ENCODE measurements at regions not wholly inside any gene's neighbourhood (a gene's known extent, or its start where the extent isn't known, plus 50 kb on each side); places are given as distances from the start of the nearest gene placed in this dataset.

- no peak for TF ChIP-seq ZMIZ1 (IDR thresholded peaks at IDR 0.05; ENCODE audit: low read depth in 2 of 2, low read length in 2 of 2)
- no peak for TF ChIP-seq MCM3 (IDR thresholded peaks at IDR 0.05)
- no peak for TF ChIP-seq GTF2B (IDR thresholded peaks at IDR 0.05; ENCODE audit: extremely low read depth, insufficient read length)
- TF ChIP-seq ADNP (tag; IDR thresholded peaks at IDR 0.05) = no peak
- TF ChIP-seq ZNF384 (IDR thresholded peaks at IDR 0.05; ENCODE audit: low read depth, low read length) = no peak
- peak; percentile 37; the same call in 1 of the 2 replicates for TF ChIP-seq FOXM1 (IDR thresholded peaks at IDR 0.05; ENCODE audit: low read depth)
- no peak for TF ChIP-seq FOXM1 (CRISPR knock-in tag; IDR thresholded peaks at IDR 0.05; ENCODE audit: low read depth)
- TF ChIP-seq EP300 (IDR thresholded peaks at IDR 0.05; ENCODE audit: low read length) = peak; percentile 42; the same call in 1 of the 2 replicates
- no peak for TF ChIP-seq DMBX1 (CRISPR knock-in tag; IDR thresholded peaks at IDR 0.05; ENCODE audit: borderline replicate concordance)
- TF ChIP-seq ZNF24 (IDR thresholded peaks at IDR 0.05) = no peak
- no peak for TF ChIP-seq KLF10 (CRISPR knock-in tag; IDR thresholded peaks at IDR 0.05)
- no peak for TF ChIP-seq KLF13 (tag; IDR thresholded peaks at IDR 0.05; ENCODE audit: borderline replicate concordance, low read depth)
- TF ChIP-seq BHLHE40 (IDR thresholded peaks at IDR 0.05; ENCODE audit: low read length) = no peak
- TF ChIP-seq SMARCA4 (IDR thresholded peaks at IDR 0.05) = 0 out of 2 replicates have a peak, but pooled peaks have one; percentile 50
- no peak for TF ChIP-seq PATZ1 (CRISPR knock-in tag; IDR thresholded peaks at IDR 0.05; ENCODE audit: borderline replicate concordance)
- no peak for TF ChIP-seq CXXC5 (CRISPR knock-in tag; IDR thresholded peaks at IDR 0.05)
- no peak for TF ChIP-seq CBX5 (IDR thresholded peaks at IDR 0.05; ENCODE audit: borderline replicate concordance, low read depth)
- no peak for TF ChIP-seq KLF6 (CRISPR knock-in tag; IDR thresholded peaks at IDR 0.05; ENCODE audit: borderline replicate concordance)
- no peak for TF ChIP-seq MECOM (CRISPR knock-in tag; IDR thresholded peaks at IDR 0.05)
- TF ChIP-seq THRAP3 (IDR thresholded peaks at IDR 0.05; ENCODE audit: borderline replicate concordance) = no peak
- TF ChIP-seq FOXA1 (IDR thresholded peaks at IDR 0.05; ENCODE audit: borderline replicate concordance) = peak; percentile 93
- TF ChIP-seq HNRNPLL (IDR thresholded peaks at IDR 0.05; ENCODE audit: low read depth, low read length, poor library complexity, severe bottlenecking) = no peak
- TF ChIP-seq ZFPM2 (CRISPR knock-in tag; IDR thresholded peaks at IDR 0.05) = no peak
Measured at GRCh38 chr5:124599028-124599973, 147.1 kb downstream of the ZNF608 start (continued).

All from K562 (cell line).